Psoas muscle (tissue), 7 donors: ENCODE measurements at regions not wholly inside any gene's neighbourhood (a gene's known extent, or its start where the extent isn't known, plus 50 kb on each side); places are given as distances from the start of the nearest gene placed in this dataset.

Experiments used
- ATAC-seq, 4 donors: fragments of 200-7000 bp; cut with Tn5 transposase; one replicate each; pipeline ENCODE4 v1.9.1; 2020; ENCODE audit warnings: moderate library complexity in 3 of 4, mild to moderate bottlenecking in 2 of 4
- DNase-seq, 2 donors: peaks; one replicate each; pipeline ENCODE4 v3.0.0-alpha.2; 2020
- H3K27ac ChIP-seq: fragments of 200-600 bp; one replicate; pipeline ENCODE4 v1.8.0; 2022
- H3K27me3 ChIP-seq, 3 donors: fragments of 200-600 bp in 1 of 3; one replicate each; pipeline versions ENCODE4 v1.6.1 to v1.8.0; 2013 to 2022; ENCODE audit warnings: low read length in 2 of 3, mild to moderate bottlenecking in 2 of 3, moderate library complexity in 1 of 3; ENCODE audit not compliant: insufficient read depth in 3 of 3
- H3K36me3 ChIP-seq, 2 donors: fragments of 200-600 bp in 1 of 2; one replicate each; pipeline versions ENCODE4 v1.6.1 to v1.8.0; 2013 to 2022; ENCODE audit warnings: low read depth in 1 of 2, mild to moderate bottlenecking in 1 of 2, moderate library complexity in 1 of 2; ENCODE audit not compliant: insufficient read depth in 1 of 2
- H3K4me1 ChIP-seq: fragments of 200-600 bp; one replicate; pipeline ENCODE4 v1.8.0; 2022
- H3K4me3 ChIP-seq: fragments of 200-600 bp; one replicate; pipeline ENCODE4 v1.8.0; 2022; ENCODE audit warnings: mild to moderate bottlenecking
- H3K9me3 ChIP-seq: fragments of 200-600 bp; one replicate; pipeline ENCODE4 v1.8.0; 2022
- CTCF ChIP-seq: fragments of 200-600 bp; IDR thresholded peaks from one replicate; pipeline ENCODE4 v1.8.0; 2022; ENCODE audit warnings: antibody characterized with exemption
- WGBS, 3 donors: extraction: QIAGEN DNeasy Blood & Tissue Kit; methylation state at CpG; one replicate each; pipeline versions ENCODE4 v1.1.6 to v1.1.7; 2013; 5-methylcytosine and 5-hydroxymethylcytosine counted together
- intact Hi-C, 2 donors: fragments of 100-400 bp; cut with DNase I; formaldehyde crosslinking; loops; one replicate each; pipeline versions ENCODE4 v1.11.0 to v1.14.2; 2022
- donor health status: healthy with polysubstance abuse.
- donor health status: DM: no; HTN: no; CAD: no; lungs with moderate emphysema.
- donor health status: Bipolar disorder and iron deficiency.
- donor health status: healthy.
- donor health status: DM: yes; HTN: yes; CAD: no.
- donor health status: DM: no; HTN: no; CAD: no.
- donor health status: DM: yes; HTN: yes; CAD: no.

DNA sequence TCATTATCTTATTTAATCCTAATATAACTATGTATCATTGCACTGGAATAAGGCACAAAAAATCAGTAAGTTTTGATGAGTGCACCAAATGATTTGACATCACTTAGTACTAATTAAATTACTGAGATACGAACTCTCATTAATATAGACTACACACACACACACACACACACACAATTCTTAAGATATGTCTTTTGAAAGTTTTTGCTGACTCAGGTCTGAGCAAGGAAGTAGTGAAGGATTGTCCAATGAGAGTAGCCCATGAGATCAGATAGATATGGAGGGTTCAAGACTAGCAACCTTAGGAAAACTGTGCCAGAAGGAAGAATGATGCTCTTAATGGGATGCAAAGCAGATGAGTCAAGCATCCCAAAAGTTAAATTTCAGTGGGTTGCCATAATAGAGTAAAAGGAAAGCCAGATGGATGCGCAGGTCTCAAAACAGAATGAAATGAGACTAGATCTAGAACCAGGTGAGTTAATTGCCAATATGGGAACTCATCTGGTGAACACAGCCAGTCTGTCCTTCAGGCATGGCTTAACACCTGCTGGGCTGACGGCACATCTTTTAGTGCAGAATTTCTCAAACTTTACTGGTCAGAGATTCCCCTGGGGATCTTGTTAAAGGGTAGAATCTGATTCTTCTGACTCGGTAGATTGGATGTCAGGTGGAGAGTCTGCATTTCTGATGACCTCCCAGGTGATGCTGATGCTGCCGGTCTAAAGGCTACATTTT lies 197.0 kb upstream of the NR4A3 start:
- no peak for TF ChIP-seq CTCF
- WGBS, 3 donors = 89 to 91% (median 90%) methylated on average over 5 of the region's 5 CpGs
- DNase-seq (no peak), ATAC-seq (no peak)
- intact Hi-C loops = no loop called here
- H3K4me3 ChIP-seq = no peak overlapping the region
- no peaks in the 10 kb centered on the region for H3K36me3 ChIP-seq
- no peaks in the 10 kb centered on the region for H3K4me1 ChIP-seq
- no peaks in the 10 kb centered on the region for H3K9me3 ChIP-seq
- no peaks in the 10 kb centered on the region for H3K27me3 ChIP-seq
- no peak overlapping the region for H3K27ac ChIP-seq

DNA sequence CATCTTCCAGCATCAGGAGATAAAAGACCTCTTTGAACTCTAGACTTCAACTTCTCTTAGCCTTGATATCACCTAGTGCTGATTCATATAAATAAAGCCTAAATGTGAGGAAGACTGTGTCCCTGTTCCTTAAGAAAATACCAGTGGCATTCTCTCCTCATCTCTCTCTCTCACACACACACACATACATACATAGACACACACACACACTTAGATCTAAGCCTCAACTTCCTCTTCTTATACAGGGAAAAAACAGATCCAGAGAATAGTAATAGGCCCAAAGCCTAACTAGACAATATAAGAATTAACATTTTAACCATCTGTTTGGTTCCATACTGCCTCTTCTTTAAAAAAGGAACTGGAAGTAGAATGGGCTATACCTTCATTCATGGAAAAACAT lies 195.3 kb upstream of the NR4A3 start:
- DNase-seq (no peak), ATAC-seq (no peak)
- intact Hi-C loops = no loop called here
- H3K27me3 ChIP-seq = no peaks in the 10 kb centered on the region
- no peaks in the 10 kb centered on the region for H3K36me3 ChIP-seq
- H3K9me3 ChIP-seq = no peaks in the 10 kb centered on the region
- no peak overlapping the region for H3K27ac ChIP-seq
- H3K4me3 ChIP-seq = no peak overlapping the region
- H3K4me1 ChIP-seq = no peaks in the 10 kb centered on the region
- TF ChIP-seq CTCF = no peak

GRCh38 chr9:99628285-99628684 lies 193.4 kb upstream of the NR4A3 start:
- Histone ChIP-seq H3K27me3 (no peaks in the 10 kb centered on the region), H3K9me3 (no peaks in the 10 kb centered on the region), H3K36me3 (no peaks in the 10 kb centered on the region), H3K4me1 (no peaks in the 10 kb centered on the region), H3K4me3 (no peak overlapping the region), H3K27ac (no peak overlapping the region)
- no peak for TF ChIP-seq CTCF
- intact Hi-C loops = no loop called here
- no peak for ATAC-seq
- DNase-seq = no peak

DNA sequence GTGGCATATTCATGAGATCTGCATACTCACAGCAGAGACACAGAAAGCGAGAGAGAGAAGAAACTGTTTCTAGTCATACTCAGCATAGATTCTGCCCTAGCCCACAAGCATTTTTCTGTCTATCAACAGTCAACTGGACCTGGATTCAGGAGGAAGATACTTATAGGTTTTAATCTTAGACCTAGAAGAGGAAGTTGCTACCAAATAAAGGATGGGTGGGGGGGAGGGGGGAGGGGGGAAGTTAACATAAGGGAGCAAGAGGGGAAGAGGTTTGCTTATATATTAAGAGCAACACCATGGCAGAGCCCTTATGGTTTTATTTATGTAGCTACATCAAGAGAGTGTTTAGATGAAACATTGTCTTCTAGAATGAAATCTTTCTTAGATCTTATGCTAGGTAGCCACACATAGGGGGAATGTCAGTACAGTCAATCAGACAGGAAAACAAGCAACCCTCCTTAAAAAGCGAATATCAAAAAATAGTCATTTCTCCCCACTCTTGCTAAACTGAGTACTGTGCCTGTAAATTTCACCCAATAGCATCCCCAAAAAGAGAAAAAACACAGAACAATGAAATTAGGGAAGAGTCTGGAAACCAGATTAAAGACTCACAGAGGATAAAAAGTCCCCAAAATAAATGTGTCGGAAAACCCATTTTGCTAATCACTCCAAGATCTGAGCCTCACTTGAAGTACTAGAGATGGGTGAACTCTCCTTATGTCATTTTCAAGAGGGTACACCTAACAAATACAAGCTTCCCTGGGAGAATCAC lies 192.7 kb upstream of the NR4A3 start:
- Histone ChIP-seq H3K27ac (no peak overlapping the region), H3K4me1 (no peaks in the 10 kb centered on the region), H3K9me3 (no peaks in the 10 kb centered on the region), H3K36me3 (no peaks in the 10 kb centered on the region), H3K27me3 (no peaks in the 10 kb centered on the region), H3K4me3 (no peak overlapping the region)
- DNase-seq (no peak), ATAC-seq (no peak)
- WGBS, 3 donors = 94 to 99% (median 95%) methylated on average over 3 of the region's 3 CpGs
- intact Hi-C loops = no loop called here
- TF ChIP-seq CTCF = no peak
